Osteoblast (primary cell): ENCODE measurements at regions not wholly inside any gene's neighbourhood (a gene's known extent, or its start where the extent isn't known, plus 50 kb on each side); places are given as distances from the start of the nearest gene placed in this dataset.
A peak's percentile ranks its signal among the peaks of the same experiment; 100 is the strongest.

Experiments
- DNase-seq: peaks from one replicate; pipeline ENCODE4 v3.0.0; 2011; ENCODE audit warnings: low spot score, mixed read lengths; ENCODE audit not compliant: insufficient read length; ENCODE audit errors: missing footprints
- H2AFZ ChIP-seq: 2 replicates; pipeline ENCODE4 v1.6.0; 2011; ENCODE audit warnings: mild to moderate bottlenecking, low read length
- H3K27ac ChIP-seq: 2 replicates; pipeline ENCODE4 v1.5.1; 2011; ENCODE audit warnings: mild to moderate bottlenecking, low read depth, low read length, moderate library complexity
- H3K27me3 ChIP-seq: 2 replicates; pipeline ENCODE4 v1.6.0; 2012; ENCODE audit warnings: mild to moderate bottlenecking, control low read depth, inconsistent platforms, low read length, moderate library complexity; ENCODE audit not compliant: insufficient read depth
- H3K36me3 ChIP-seq: 2 replicates; pipeline ENCODE4 v1.5.1; 2011; ENCODE audit warnings: mild to moderate bottlenecking, low read length, control low read depth, moderate library complexity; ENCODE audit not compliant: insufficient read depth
- H3K4me1 ChIP-seq: 2 replicates; pipeline ENCODE4 v1.5.1; 2011; ENCODE audit warnings: mild to moderate bottlenecking, low read length, control low read depth, moderate library complexity; ENCODE audit not compliant: insufficient read depth
- H3K4me2 ChIP-seq: 2 replicates; pipeline ENCODE4 v1.6.0; 2011; ENCODE audit warnings: mild to moderate bottlenecking, low read length; ENCODE audit not compliant: insufficient read depth
- H3K4me3 ChIP-seq: fragments of 200-600 bp; sonication (generic); 3 replicates; pipeline ENCODE4 v1.5.1; 2012; ENCODE audit warnings: mild to moderate bottlenecking, low read length, inconsistent platforms; ENCODE audit not compliant: insufficient read depth
- H3K79me2 ChIP-seq: 2 replicates; pipeline ENCODE4 v1.6.0; 2012; ENCODE audit warnings: mild to moderate bottlenecking, low read length, control low read depth, inconsistent platforms; ENCODE audit not compliant: insufficient read depth
- H3K9me3 ChIP-seq: 2 replicates; pipeline ENCODE4 v1.5.1; 2011; ENCODE audit warnings: low read depth, low read length, control low read depth
- H4K20me1 ChIP-seq: 2 replicates; pipeline ENCODE4 v1.6.0; 2012; ENCODE audit warnings: mild to moderate bottlenecking, low read length, control low read depth; ENCODE audit not compliant: insufficient read depth
- CTCF ChIP-seq: IDR thresholded peaks from 2 replicates; pipeline ENCODE4 v1.5.1; 2011; ENCODE audit warnings: mild to moderate bottlenecking, low read depth, low read length, moderate library complexity; ENCODE audit errors: extremely low read depth

GRCh38 chr22:27247701-27248434 is 553.7 kb downstream of the MN1 start:
- H3K27ac ChIP-seq, result no peak overlapping the region

GRCh38 chr22:27250418-27250817 is 551.1 kb downstream of the MN1 start:
- Histone ChIP-seq H3K9me3 (peaks cover 8% of the 10 kb centered on the region), H3K79me2 (no peaks in the 10 kb centered on the region), H3K27ac (no peak overlapping the region), H3K4me1 (peaks cover 11% of the 10 kb centered on the region), H3K4me2 (no peak overlapping the region), H3K27me3 (no peaks in the 10 kb centered on the region), H3K36me3 (no peaks in the 10 kb centered on the region), H3K4me3 (no peak overlapping the region), H4K20me1 (no peaks in the 10 kb centered on the region), H2AFZ (no peak overlapping the region)
- no peak for TF ChIP-seq CTCF
- no peak for DNase-seq

More at GRCh38 chr22:27247701-27248434, 553.7 kb downstream of the MN1 start:
- H3K27me3 ChIP-seq, result no peaks in the 10 kb centered on the region
- peaks cover 5% of the 10 kb centered on the region for H3K9me3 ChIP-seq
- peak; percentile 80 for DNase-seq
- no peaks in the 10 kb centered on the region for H3K79me2 ChIP-seq
- H4K20me1 ChIP-seq, result no peaks in the 10 kb centered on the region
- peak overlapping the region; percentile 6 for H2AFZ ChIP-seq
- H3K36me3 ChIP-seq, result no peaks in the 10 kb centered on the region
- H3K4me2 ChIP-seq, result peak overlapping the region; percentile 23
- no peak overlapping the region for H3K4me3 ChIP-seq
- no peak for TF ChIP-seq CTCF
- H3K4me1 ChIP-seq, result peaks cover 11% of the 10 kb centered on the region

- no peak for DNase-seq
- TF ChIP-seq CTCF, result no peak
- Histone ChIP-seq H3K27ac (no peak overlapping the region), H4K20me1 (no peaks in the 10 kb centered on the region), H3K27me3 (no peaks in the 10 kb centered on the region), H3K9me3 (peaks cover 13% of the 10 kb centered on the region), H2AFZ (no peak overlapping the region), H3K79me2 (no peaks in the 10 kb centered on the region), H3K4me1 (peaks cover 11% of the 10 kb centered on the region), H3K4me2 (no peak overlapping the region), H3K36me3 (no peaks in the 10 kb centered on the region), H3K4me3 (no peak overlapping the region)
Observed at GRCh38 chr22:27250886-27251285, 550.7 kb downstream of the MN1 start.

- no peak overlapping the region for H3K4me2 ChIP-seq
- no peaks in the 10 kb centered on the region for H3K79me2 ChIP-seq
- H3K27ac ChIP-seq, result no peak overlapping the region
- no peaks in the 10 kb centered on the region for H3K36me3 ChIP-seq
- no peak overlapping the region for H3K4me3 ChIP-seq
- H3K9me3 ChIP-seq, result peaks cover 13% of the 10 kb centered on the region
- H3K4me1 ChIP-seq, result peaks cover 11% of the 10 kb centered on the region
- no peak for DNase-seq
- no peaks in the 10 kb centered on the region for H3K27me3 ChIP-seq
- peak overlapping the region; percentile 28 for H2AFZ ChIP-seq
- no peaks in the 10 kb centered on the region for H4K20me1 ChIP-seq
- no peak for TF ChIP-seq CTCF
Observed at GRCh38 chr22:27251563-27251962, 550.0 kb downstream of the MN1 start.
